SK-N-MC (cell line): ENCODE measurements at regions not wholly inside any gene's neighbourhood (a gene's known extent, or its start where the extent isn't known, plus 50 kb on each side); places are given as distances from the start of the nearest gene placed in this dataset.

Experiments used
- EZH2 ChIP-seq: fragments of 200-600 bp; sonication (generic); IDR thresholded peaks from one replicate; pipeline ENCODE4 v1.6.1; 2017; ENCODE audit warnings: antibody characterized with exemption
- FOXP2 ChIP-seq: optimal IDR thresholded peaks from 2 replicates; pipeline ENCODE3; 2011; ENCODE audit warnings: mild to moderate bottlenecking, moderate library complexity; ENCODE audit not compliant: insufficient read depth; ENCODE audit errors: extremely low read length, control extremely low read depth
- POLR2AphosphoS5 ChIP-seq: IDR thresholded peaks from 2 replicates; pipeline ENCODE4 v1.6.1; 2012; ENCODE audit warnings: mild to moderate bottlenecking, low read depth, low read length, borderline replicate concordance

DNA sequence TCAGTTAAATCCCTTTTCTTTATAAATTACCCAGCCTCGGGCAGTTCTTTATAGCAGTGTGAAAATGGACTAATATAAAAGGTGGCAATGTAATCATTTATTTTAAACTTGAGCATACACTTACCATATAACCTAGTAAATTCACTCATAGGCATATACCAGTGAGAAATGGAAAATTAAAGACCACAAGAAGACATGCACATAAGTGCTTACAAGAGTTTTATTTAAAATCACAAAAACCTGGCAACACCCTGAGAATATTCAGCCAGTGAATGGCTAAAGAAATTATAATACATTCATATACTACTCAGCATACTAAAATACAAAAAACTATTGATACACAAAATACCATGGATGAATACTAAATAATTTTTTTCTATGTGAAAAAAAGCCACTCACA, 1017.5 kb upstream of the TMEM132C start:
- TF ChIP-seq POLR2AphosphoS5 (no peak), EZH2 (no peak), FOXP2 (no peak)
